Transverse colon (tissue), 4 donors: ENCODE measurements at regions not wholly inside any gene's neighbourhood (a gene's known extent, or its start where the extent isn't known, plus 50 kb on each side); places are given as distances from the start of the nearest gene placed in this dataset.

Experiments
- DNase-seq: peaks from one replicate; pipeline ENCODE4 v3.0.0-alpha.2; 2019
- H3K27ac ChIP-seq, 4 donors: fragments of 200-600 bp; sonication (generic); 2 replicates each; pipeline ENCODE4 v1.5.1; 2016 to 2018; ENCODE audit warnings: inconsistent platforms in 4 of 4
- H3K27me3 ChIP-seq: fragments of 200-600 bp; sonication (generic); 2 replicates; pipeline ENCODE4 v1.5.1; 2017; ENCODE audit warnings: inconsistent platforms
- H3K36me3 ChIP-seq, 4 donors: fragments of 200-600 bp; sonication (generic); 2 replicates each; pipeline ENCODE4 v1.5.1; 2017 to 2019; ENCODE audit warnings: inconsistent platforms in 4 of 4
- H3K4me1 ChIP-seq, 4 donors: fragments of 200-600 bp; sonication (generic); 2 replicates each; pipeline ENCODE4 v1.5.1; 2017 to 2020; ENCODE audit warnings: inconsistent platforms in 4 of 4
- H3K4me3 ChIP-seq, 4 donors: fragments of 200-600 bp; sonication (generic); 1 replicate in 1 of 4; 2 replicates in 3 of 4; pipeline versions ENCODE4 v1.5.1 to v1.6.1; 2017 to 2019; ENCODE audit warnings: inconsistent platforms in 4 of 4
- H3K9me3 ChIP-seq, 2 donors: fragments of 200-600 bp; sonication (generic); 2 replicates each; pipeline ENCODE4 v1.5.1; 2017 to 2019; ENCODE audit warnings: inconsistent platforms in 2 of 2
- CTCF ChIP-seq, 5 experiments: fragments of 200-600 bp in 3 of 5; fragments of 450-650 bp in 2 of 5; sonication (generic) in 3 of 5; IDR thresholded peaks; 1 replicate in 2 of 5; 2 replicates in 3 of 5; pipeline ENCODE4 v1.5.1; 2016 to 2017; ENCODE audit warnings: antibody characterized with exemption in 5 of 5, inconsistent platforms in 3 of 5, mild to moderate bottlenecking in 2 of 5, moderate library complexity in 1 of 5
- EP300 ChIP-seq: sonication (generic); formaldehyde crosslinking; IDR thresholded peaks from one replicate; pipeline ENCODE4 v1.6.1; 2017; ENCODE audit warnings: antibody characterized with exemption, low read depth
- POLR2A ChIP-seq: fragments of 450-650 bp; IDR thresholded peaks from one replicate; pipeline ENCODE4 v1.6.1; 2016; ENCODE audit warnings: antibody characterized with exemption, mild to moderate bottlenecking, moderate library complexity
- POLR2AphosphoS5 ChIP-seq, 3 donors: sonication (generic); formaldehyde crosslinking; IDR thresholded peaks; one replicate each; pipeline ENCODE4 v1.6.1; 2016; ENCODE audit warnings: antibody characterized with exemption in 3 of 3
- WGBS, 2 donors: methylation state at CpG; one replicate each; pipeline ENCODE4 v1.1.5; 2018; ENCODE audit warnings: low coverage in 1 of 2; 5-methylcytosine and 5-hydroxymethylcytosine counted together
- in situ Hi-C, 4 donors: fragments of 200-750 bp; cut with MboI; loops; one replicate each; pipeline versions ENCODE4 v1.15.0 to v1.15.1; 2017; ENCODE audit warnings: low sequenced_read_pairs in 3 of 4, low pct_ligation_motif_present in 1 of 4, low pct_unique_long_range_greater_than_20kb in 1 of 4
- intact Hi-C: fragments of 100-400 bp; cut with DNase I; formaldehyde crosslinking; loops from one replicate; pipeline ENCODE4 v1.15.1; 2023; ENCODE audit warnings: low total_unique reads

DNA sequence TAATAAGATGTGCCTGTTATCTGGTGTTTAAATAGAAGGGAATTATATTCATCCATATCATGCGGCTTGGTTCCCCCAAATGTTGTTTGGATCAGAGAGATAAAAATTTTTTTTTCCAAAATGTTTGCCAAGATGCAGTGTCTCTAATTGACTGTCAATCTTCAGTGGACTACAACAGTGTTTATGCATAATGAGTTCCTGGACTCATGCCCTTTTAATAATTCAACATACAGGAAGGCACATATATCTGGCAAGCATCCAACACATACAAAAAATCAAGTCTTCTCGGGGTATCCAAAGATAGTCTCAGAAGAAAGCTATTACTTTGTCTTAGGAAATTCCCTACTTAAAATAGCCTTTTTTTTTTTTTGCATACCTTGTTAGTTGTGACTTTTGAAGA is 1534.7 kb downstream of the EFNA5 start:
- intact Hi-C loops, result no loop called here
- Histone ChIP-seq H3K9me3 (no peaks in the 10 kb centered on the region), H3K27ac (no peak overlapping the region), H3K4me1 (no peaks in the 10 kb centered on the region), H3K27me3 (no peaks in the 10 kb centered on the region), H3K36me3 (no peaks in the 10 kb centered on the region), H3K4me3 (no peak overlapping the region)
- WGBS, 2 donors, result 58 to 59% methylated on average over 2 of the region's 2 CpGs
- no peak for DNase-seq
- TF ChIP-seq POLR2A, result no peak
- no peak for TF ChIP-seq EP300
- no peak for TF ChIP-seq POLR2AphosphoS5 (IDR thresholded peaks at IDR 0.05)
- TF ChIP-seq CTCF (IDR thresholded peaks at IDR 0.05), result no peak
- in situ Hi-C loops, result no loop called here

DNA sequence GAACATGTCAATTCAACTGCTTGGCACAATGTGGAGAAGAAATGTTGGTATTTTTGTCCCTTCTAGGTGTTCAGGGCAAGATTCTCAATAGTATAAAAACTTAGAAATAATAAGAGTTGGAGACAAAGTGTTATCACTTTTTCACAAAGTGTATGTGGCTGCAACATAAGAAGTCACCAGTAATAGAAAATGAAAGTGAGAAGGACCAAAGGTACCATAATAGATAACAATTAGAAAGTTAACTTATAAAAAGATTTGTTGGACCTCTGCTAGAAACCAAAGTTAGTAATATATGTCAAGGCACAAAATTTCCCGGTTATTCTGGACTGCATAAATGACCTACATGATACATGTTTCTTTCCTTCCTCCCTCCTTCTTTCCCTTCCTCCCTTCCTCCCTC is 1535.3 kb downstream of the EFNA5 start:
- 88 to 100% methylated on average over 1 of the region's 1 CpG for WGBS, 2 donors
- in situ Hi-C loops, result no loop called here

GRCh38 chr5:106134549-106134948 is 1536.2 kb downstream of the EFNA5 start:
- no peaks in the 10 kb centered on the region for H3K4me1 ChIP-seq
- H3K27me3 ChIP-seq, result no peaks in the 10 kb centered on the region
- H3K4me3 ChIP-seq, result no peak overlapping the region
- no peak overlapping the region for H3K27ac ChIP-seq
- H3K36me3 ChIP-seq, result no peaks in the 10 kb centered on the region
- no peaks in the 10 kb centered on the region for H3K9me3 ChIP-seq
- intact Hi-C loops (no loop called here), in situ Hi-C loops (no loop called here)
- DNase-seq, result no peak
- TF ChIP-seq POLR2AphosphoS5 (IDR thresholded peaks at IDR 0.05) (no peak), CTCF (IDR thresholded peaks at IDR 0.05) (no peak), POLR2A (no peak), EP300 (no peak)

More for the DNA sequence above, 1535.3 kb downstream of the EFNA5 start:
- Histone ChIP-seq H3K4me3 (no peak overlapping the region), H3K36me3 (no peaks in the 10 kb centered on the region), H3K27me3 (no peaks in the 10 kb centered on the region), H3K9me3 (no peaks in the 10 kb centered on the region), H3K4me1 (no peaks in the 10 kb centered on the region), H3K27ac (no peak overlapping the region)
- intact Hi-C loops, result no loop called here
- TF ChIP-seq POLR2A (no peak), POLR2AphosphoS5 (IDR thresholded peaks at IDR 0.05) (no peak), CTCF (IDR thresholded peaks at IDR 0.05) (no peak), EP300 (no peak)
- DNase-seq, result no peak

DNA sequence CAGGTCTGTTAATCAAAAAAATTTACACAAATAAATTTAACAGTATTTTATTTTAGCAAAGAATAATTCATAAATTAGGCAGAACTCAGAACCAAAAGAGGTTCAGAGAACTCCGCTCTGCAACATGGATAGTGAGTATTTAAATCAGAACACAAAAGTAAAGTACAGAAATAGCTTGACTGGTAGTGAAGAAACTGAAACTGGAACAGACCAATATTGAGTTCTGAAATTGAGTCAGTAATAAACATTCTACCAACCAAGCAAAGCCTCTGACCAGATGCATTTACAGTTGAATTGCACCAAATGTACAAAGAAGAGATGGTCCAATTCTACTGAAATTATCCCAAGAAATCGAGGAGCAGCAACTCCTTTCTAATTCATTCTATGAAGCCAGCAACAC is 1542.8 kb downstream of the EFNA5 start:
- intact Hi-C loops, result no loop called here
- no peak overlapping the region for H3K27ac ChIP-seq
- no peaks in the 10 kb centered on the region for H3K27me3 ChIP-seq
- H3K9me3 ChIP-seq, result no peaks in the 10 kb centered on the region
- H3K36me3 ChIP-seq, result no peaks in the 10 kb centered on the region
- no peak for DNase-seq
- H3K4me3 ChIP-seq, result no peak overlapping the region
- no peaks in the 10 kb centered on the region for H3K4me1 ChIP-seq
- WGBS, 2 donors, result 66 to 100% methylated on average over 1 to 2 of the region's 2 CpGs
- TF ChIP-seq CTCF (IDR thresholded peaks at IDR 0.05), result no peak
- TF ChIP-seq POLR2AphosphoS5 (IDR thresholded peaks at IDR 0.05), result no peak
- TF ChIP-seq POLR2A, result no peak
- no peak for TF ChIP-seq EP300
- in situ Hi-C loops, result no loop called here
